GM19468 (cell line): ENCODE measurements at regions not wholly inside any gene's neighbourhood (a gene's known extent, or its start where the extent isn't known, plus 50 kb on each side); places are given as distances from the start of the nearest gene placed in this dataset.
"Not testable (repeated sequence)": the region's sequence is repeated elsewhere in the genome, so short reads cannot be mapped to it uniquely, and the experiment has no call there.

ENCODE experiments used
- ATAC-seq: cut with Tn5 transposase; IDR thresholded peaks from one replicate; pipeline ENCODE4 v1.9.1; 2021; ENCODE audit warnings: mild to moderate bottlenecking, moderate library complexity, moderate number of reproducible peaks; ENCODE audit not compliant: unreplicated experiment; ENCODE audit errors: extremely low read depth

- no peak for ATAC-seq
Measured at GRCh38 chr3:59513570-59513969, 463.7 kb upstream of the CFAP20DC start.

GRCh38 chr3:59512066-59512465, 462.2 kb upstream of the CFAP20DC start:
- no peak for ATAC-seq

- ATAC-seq: no peak
Measured at GRCh38 chr3:59510576-59510975, 460.8 kb upstream of the CFAP20DC start.

GRCh38 chr3:59508273-59508672, 458.4 kb upstream of the CFAP20DC start:
- ATAC-seq: no peak

- no peak for ATAC-seq
Measured at GRCh38 chr3:59506191-59506590, 456.4 kb upstream of the CFAP20DC start.

GRCh38 chr3:59503441-59503840, 453.6 kb upstream of the CFAP20DC start:
- no peak for ATAC-seq

GRCh38 chr3:59502806-59503205, 453.0 kb upstream of the CFAP20DC start:
- ATAC-seq: no peak

GRCh38 chr3:59499954-59500353, 450.1 kb upstream of the CFAP20DC start:
- no peak for ATAC-seq

GRCh38 chr3:59499000-59499399, 449.2 kb upstream of the CFAP20DC start:
- no peak for ATAC-seq

GRCh38 chr3:59496250-59496649, 446.4 kb upstream of the CFAP20DC start:
- no peak for ATAC-seq

- ATAC-seq: not testable (repeated sequence)
Measured at GRCh38 chr3:59494969-59495368, 445.1 kb upstream of the CFAP20DC start.

- no peak for ATAC-seq
Measured at GRCh38 chr3:59486520-59486919, 436.7 kb upstream of the CFAP20DC start.

GRCh38 chr3:59483191-59483590, 433.4 kb upstream of the CFAP20DC start:
- no peak for ATAC-seq

GRCh38 chr3:59482684-59483083, 432.9 kb upstream of the CFAP20DC start:
- no peak for ATAC-seq

- no peak for ATAC-seq
Measured at GRCh38 chr3:59481776-59482400, 432.1 kb upstream of the CFAP20DC start.

GRCh38 chr3:59480486-59480995, 430.7 kb upstream of the CFAP20DC start:
- no peak for ATAC-seq

GRCh38 chr3:59473636-59474035, 423.8 kb upstream of the CFAP20DC start:
- no peak for ATAC-seq

- ATAC-seq: no peak
Measured at GRCh38 chr3:59472541-59472940, 422.7 kb upstream of the CFAP20DC start.

- ATAC-seq: no peak
Measured at GRCh38 chr3:59469948-59470723, 420.3 kb upstream of the CFAP20DC start.

- no peak for ATAC-seq
Measured at GRCh38 chr3:59467476-59467875, 417.7 kb upstream of the CFAP20DC start.

- ATAC-seq: no peak
Measured at GRCh38 chr3:59464187-59464586, 414.4 kb upstream of the CFAP20DC start.

GRCh38 chr3:59463253-59463652, 413.4 kb upstream of the CFAP20DC start:
- ATAC-seq: no peak
